Esophagus muscularis mucosa (tissue), 4 donors: ENCODE measurements at regions not wholly inside any gene's neighbourhood (a gene's known extent, or its start where the extent isn't known, plus 50 kb on each side); places are given as distances from the start of the nearest gene placed in this dataset.

ENCODE experiments used
- CTCF ChIP-seq, 3 experiments: fragments of 200-600 bp in 2 of 3; fragments of 450-650 bp in 1 of 3; sonication (generic) in 2 of 3; IDR thresholded peaks; one replicate each; pipeline ENCODE4 v1.5.1; 2017 to 2019; ENCODE audit warnings: antibody characterized with exemption in 3 of 3, mild to moderate bottlenecking in 2 of 3, moderate library complexity in 1 of 3
- EP300 ChIP-seq: sonication (generic); formaldehyde crosslinking; IDR thresholded peaks from one replicate; pipeline ENCODE4 v1.6.1; 2017; ENCODE audit warnings: antibody characterized with exemption
- POLR2A ChIP-seq: fragments of 450-650 bp; IDR thresholded peaks from one replicate; pipeline ENCODE4 v1.6.1; 2017; ENCODE audit warnings: antibody characterized with exemption, moderate library complexity, mild to moderate bottlenecking, low read depth
- POLR2AphosphoS5 ChIP-seq, 2 donors: sonication (generic); formaldehyde crosslinking; IDR thresholded peaks; one replicate each; pipeline ENCODE4 v1.6.1; 2017; ENCODE audit warnings: antibody characterized with exemption in 2 of 2

- TF ChIP-seq POLR2A: no peak
- TF ChIP-seq CTCF (IDR thresholded peaks at IDR 0.05): no peak
- no peak for TF ChIP-seq POLR2AphosphoS5 (IDR thresholded peaks at IDR 0.05)
- no peak for TF ChIP-seq EP300
Observed at GRCh38 chr2:58938988-58939387, 697.9 kb upstream of the FANCL start.
